SK-N-SH (cell line): ENCODE measurements at regions not wholly inside any gene's neighbourhood (a gene's known extent, or its start where the extent isn't known, plus 50 kb on each side); places are given as distances from the start of the nearest gene placed in this dataset.

Experiments
- CTCF ChIA-PET: fragments of 300-600, 350-600 bp; formaldehyde crosslinking; extraction: SDS; loops from one replicate; lab custom pipeline; 2021; lab: Yijun Ruan, JAX
- POLR2A ChIA-PET: fragments of 350-600 bp; sonication (Branson Sonifier 250); formaldehyde crosslinking; extraction: SDS; loops from one replicate; lab custom pipeline; 2020; ENCODE audit warnings: antibody characterized with exemption, inconsistent platforms; lab: Yijun Ruan, JAX
- DNase-seq: peaks from one replicate; pipeline ENCODE4 v3.0.0; 2012
- H2AFZ ChIP-seq: fragments of 200-600 bp; sonication (generic); 2 replicates; pipeline ENCODE4 v1.8.1; 2016; ENCODE audit warnings: antibody characterized with exemption, mild to moderate bottlenecking, low read depth
- H3F3A ChIP-seq: fragments of 200-600 bp; sonication (generic); replicated peaks from 2 replicates; pipeline ENCODE3; 2016; ENCODE audit warnings: antibody characterized with exemption, mild to moderate bottlenecking; ENCODE audit not compliant: insufficient read depth
- H3K27ac ChIP-seq, 2 experiments: fragments of 200-500 bp in 1 of 2; fragments of 200-600 bp in 1 of 2; sonication (Bioruptor generic) in 1 of 2; sonication (generic), shearing (Covaris generic) in 1 of 2; 2 replicates each; pipeline versions ENCODE4 v1.5.1 to v1.6.1; 2014 to 2016; ENCODE audit warnings: low read depth in 2 of 2, inconsistent platforms in 1 of 2, low read length in 1 of 2, mild to moderate bottlenecking in 1 of 2, mixed read lengths in 1 of 2
- H3K27me3 ChIP-seq: fragments of 200-600 bp; sonication (generic), shearing (Covaris generic); 2 replicates; pipeline ENCODE4 v1.6.1; 2016; ENCODE audit warnings: mixed run types; ENCODE audit not compliant: insufficient read depth
- H3K36me3 ChIP-seq, 2 experiments: fragments of 200-500 bp in 1 of 2; fragments of 200-600 bp in 1 of 2; sonication (Bioruptor generic) in 1 of 2; sonication (generic) in 1 of 2; replicated peaks in 1 of 2; 2 replicates each; pipeline versions ENCODE3 to v1.5.1; 2014 to 2016; ENCODE audit warnings: low read length in 1 of 2, mild to moderate bottlenecking in 1 of 2; ENCODE audit not compliant: insufficient read depth in 2 of 2, control insufficient read depth in 1 of 2
- H3K4me1 ChIP-seq, 2 experiments: fragments of 200-500 bp in 1 of 2; fragments of 200-600 bp in 1 of 2; sonication (Bioruptor generic) in 1 of 2; sonication (generic), shearing (Covaris generic) in 1 of 2; 2 replicates each; pipeline versions ENCODE4 v1.5.1 to v1.6.1; 2014 to 2016; ENCODE audit warnings: low read depth in 1 of 2, low read length in 1 of 2, mixed run types in 1 of 2; ENCODE audit not compliant: insufficient read depth in 2 of 2, control insufficient read depth in 1 of 2
- H3K4me2 ChIP-seq: fragments of 200-600 bp; sonication (generic), shearing (Covaris generic); 2 replicates; pipeline ENCODE4 v1.6.1; 2017; ENCODE audit warnings: mixed run types
- H3K4me3 ChIP-seq, 2 experiments: fragments of 200-500 bp in 1 of 2; fragments of 200-600 bp in 1 of 2; sonication (Bioruptor generic) in 1 of 2; sonication (generic), shearing (Covaris generic) in 1 of 2; 2 replicates each; pipeline versions ENCODE4 v1.5.1 to v1.8.1; 2014 to 2016; ENCODE audit warnings: low read depth in 2 of 2, inconsistent platforms in 1 of 2, low read length in 1 of 2, mild to moderate bottlenecking in 1 of 2, mixed read lengths in 1 of 2, moderate library complexity in 1 of 2
- H3K79me2 ChIP-seq: fragments of 200-600 bp; sonication (generic); 2 replicates; pipeline ENCODE4 v1.8.1; 2017; ENCODE audit warnings: mild to moderate bottlenecking; ENCODE audit not compliant: insufficient read depth
- H3K9ac ChIP-seq: fragments of 200-600 bp; sonication (generic); 2 replicates; pipeline ENCODE4 v1.6.1; 2017; ENCODE audit warnings: mixed run types
- H3K9me2 ChIP-seq: fragments of 200-600 bp; sonication (generic); 2 replicates; pipeline ENCODE4 v1.6.1; 2017; ENCODE audit warnings: mixed run types
- H3K9me3 ChIP-seq: fragments of 200-600 bp; sonication (generic); 2 replicates; pipeline ENCODE4 v1.6.1; 2017; ENCODE audit warnings: mixed run types, mild to moderate bottlenecking, moderate library complexity
- H4K20me1 ChIP-seq: fragments of 200-600 bp; sonication (generic); 2 replicates; pipeline ENCODE4 v1.6.1; 2017; ENCODE audit warnings: mild to moderate bottlenecking, mixed run types; ENCODE audit not compliant: insufficient read depth
- ELF1 ChIP-seq: IDR thresholded peaks from 2 replicates; pipeline ENCODE4 v1.4.0; 2012
- EP300 ChIP-seq, 2 experiments: IDR thresholded peaks; 2 replicates each; pipeline versions ENCODE4 v1.4.0 to v1.6.1; 2012; ENCODE audit warnings: borderline replicate concordance in 1 of 2, low read depth in 1 of 2, low read length in 1 of 2
- FOSL2 ChIP-seq: IDR thresholded peaks from 2 replicates; pipeline ENCODE4 v1.4.0; 2012; ENCODE audit warnings: low read depth, mild to moderate bottlenecking, moderate library complexity, borderline replicate concordance
- FOXM1 ChIP-seq: IDR thresholded peaks from 2 replicates; pipeline ENCODE4 v1.4.0; 2012; ENCODE audit warnings: low read depth, mild to moderate bottlenecking
- GABPA ChIP-seq: IDR thresholded peaks from 2 replicates; pipeline ENCODE4 v1.4.0; 2012; ENCODE audit warnings: low read depth, mild to moderate bottlenecking
- IRF3 ChIP-seq: fragments of 150-350 bp; IDR thresholded peaks from 2 replicates; pipeline ENCODE4 v1.6.1; 2016; ENCODE audit warnings: mild to moderate bottlenecking, low read depth, low read length
- JUND ChIP-seq: IDR thresholded peaks from 2 replicates; pipeline ENCODE4 v1.4.0; 2012
- MEF2A ChIP-seq: IDR thresholded peaks from 2 replicates; pipeline ENCODE4 v1.4.0; 2012; ENCODE audit warnings: low read depth, borderline replicate concordance
- MXI1 ChIP-seq: IDR thresholded peaks from 2 replicates; pipeline ENCODE4 v1.6.1; 2012; ENCODE audit warnings: mild to moderate bottlenecking, low read depth, low read length, improper control_type of control experiment
- NRF1 ChIP-seq: IDR thresholded peaks from 2 replicates; pipeline ENCODE4 v1.6.1; 2012; ENCODE audit warnings: low read depth, mild to moderate bottlenecking, low read length
- RAD21 ChIP-seq: IDR thresholded peaks from 2 replicates; pipeline ENCODE4 v1.6.1; 2012; ENCODE audit warnings: mild to moderate bottlenecking, low read length
- RCOR1 ChIP-seq: fragments of 150-350 bp; IDR thresholded peaks from 2 replicates; pipeline ENCODE4 v1.6.1; 2017; ENCODE audit warnings: antibody characterized with exemption, low read length
- SIN3A ChIP-seq: IDR thresholded peaks from 2 replicates; pipeline ENCODE4 v1.6.1; 2012; ENCODE audit warnings: low read depth, mild to moderate bottlenecking, low read length, moderate library complexity, borderline replicate concordance
- SMC3 ChIP-seq: IDR thresholded peaks from 2 replicates; pipeline ENCODE4 v1.6.1; 2012; ENCODE audit warnings: low read depth, low read length, improper control_type of control experiment
- TCF12 ChIP-seq: IDR thresholded peaks from 2 replicates; pipeline ENCODE4 v1.4.0; 2012
- TEAD4 ChIP-seq: IDR thresholded peaks from 2 replicates; pipeline ENCODE4 v1.4.0; 2012; ENCODE audit warnings: mild to moderate bottlenecking, borderline replicate concordance; ENCODE audit not compliant: insufficient read depth
- USF2 ChIP-seq: fragments of 150-350 bp; IDR thresholded peaks from 2 replicates; pipeline ENCODE4 v1.6.1; 2017; ENCODE audit warnings: antibody characterized with exemption, low read length, low read depth, borderline replicate concordance
- WGBS: methylation state at CpG from one replicate; pipeline ENCODE4 v1.1.6; 2017; ENCODE audit warnings: low lambda C conversion rate; 5-methylcytosine and 5-hydroxymethylcytosine counted together

GRCh38 chr4:126610933-126611332, 1021.8 kb upstream of the INTU start (continued):
- no peak for TF ChIP-seq JUND
- no peak for TF ChIP-seq RAD21
- TF ChIP-seq SIN3A, result no peak
- no peak for TF ChIP-seq GABPA
- no peak for TF ChIP-seq MXI1
- TF ChIP-seq IRF3, result no peak
- no peak for TF ChIP-seq FOXM1
- no peak for TF ChIP-seq SMC3

- H3K4me2 ChIP-seq, result no peak overlapping the region
- H3K4me1 ChIP-seq, result no peaks in the 10 kb centered on the region
- H3K79me2 ChIP-seq, result no peaks in the 10 kb centered on the region
- no peak overlapping the region for H3K27ac ChIP-seq
- WGBS, result 53% methylated on average over 4 of the region's 4 CpGs
- DNase-seq, result no peak
- H3K27me3 ChIP-seq, result no peaks in the 10 kb centered on the region
- H3F3A ChIP-seq, result no peaks in the 10 kb centered on the region
- no peak overlapping the region for H3K9ac ChIP-seq
- H3K36me3 ChIP-seq, result no peaks in the 10 kb centered on the region
- POLR2A ChIA-PET, result no interaction called here
- no peak overlapping the region for H2AFZ ChIP-seq
- H3K9me3 ChIP-seq, result no peaks in the 10 kb centered on the region
- no peak overlapping the region for H3K4me3 ChIP-seq
- no peaks in the 10 kb centered on the region for H4K20me1 ChIP-seq
- H3K9me2 ChIP-seq, result no peaks in the 10 kb centered on the region
- TF ChIP-seq SIN3A, result no peak
- no peak for TF ChIP-seq EP300 (IDR thresholded peaks at IDR 0.05; ENCODE audit: borderline replicate concordance in 1 of 2, low read depth in 1 of 2, low read length in 1 of 2)
- no peak for TF ChIP-seq RAD21
- no peak for TF ChIP-seq ELF1
- TF ChIP-seq TCF12, result no peak
- TF ChIP-seq JUND, result no peak
- no peak for TF ChIP-seq RCOR1
- no peak for TF ChIP-seq NRF1
- TF ChIP-seq FOSL2, result no peak
- TF ChIP-seq GABPA, result no peak
- TF ChIP-seq USF2, result no peak
- TF ChIP-seq, all 33 proteins: peak for 0
- CTCF ChIA-PET, result no interaction called here
Measured at GRCh38 chr4:126611900-126612299, 1020.9 kb upstream of the INTU start.

GRCh38 chr4:126614356-126614855, 1018.4 kb upstream of the INTU start:
- POLR2A ChIA-PET, result no interaction called here
- no peaks in the 10 kb centered on the region for H4K20me1 ChIP-seq
- CTCF ChIA-PET, result interaction anchor here (0.9 to 2.0 kb wide), 3 partner anchors 10 to 1301 kb away, joined by 3 to 5 read pairs (median 3); no protein-coding TSS in a partner anchor
- H3K4me1 ChIP-seq, result no peaks in the 10 kb centered on the region
- H3K79me2 ChIP-seq, result no peaks in the 10 kb centered on the region
- H3K27me3 ChIP-seq, result no peaks in the 10 kb centered on the region
- no peak overlapping the region for H3K9ac ChIP-seq
- H3K9me2 ChIP-seq, result no peaks in the 10 kb centered on the region
- DNase-seq, result no peak
- no peaks in the 10 kb centered on the region for H3K36me3 ChIP-seq
- H3K4me2 ChIP-seq, result no peak overlapping the region
- TF ChIP-seq MEF2A, result no peak
- no peak for TF ChIP-seq TEAD4
- no peak for TF ChIP-seq TCF12
- no peaks in the 10 kb centered on the region for H3F3A ChIP-seq
- H2AFZ ChIP-seq, result no peak overlapping the region
- no peaks in the 10 kb centered on the region for H3K9me3 ChIP-seq
- no peak overlapping the region for H3K4me3 ChIP-seq
- no peak overlapping the region for H3K27ac ChIP-seq
- 85% methylated on average over 8 of the region's 8 CpGs for WGBS
